ENCODE measurements at regions not wholly inside any gene's neighbourhood (a gene's known extent, or its start where the extent isn't known, plus 50 kb on each side); places are given as distances from the start of the nearest gene placed in this dataset.

DNA sequence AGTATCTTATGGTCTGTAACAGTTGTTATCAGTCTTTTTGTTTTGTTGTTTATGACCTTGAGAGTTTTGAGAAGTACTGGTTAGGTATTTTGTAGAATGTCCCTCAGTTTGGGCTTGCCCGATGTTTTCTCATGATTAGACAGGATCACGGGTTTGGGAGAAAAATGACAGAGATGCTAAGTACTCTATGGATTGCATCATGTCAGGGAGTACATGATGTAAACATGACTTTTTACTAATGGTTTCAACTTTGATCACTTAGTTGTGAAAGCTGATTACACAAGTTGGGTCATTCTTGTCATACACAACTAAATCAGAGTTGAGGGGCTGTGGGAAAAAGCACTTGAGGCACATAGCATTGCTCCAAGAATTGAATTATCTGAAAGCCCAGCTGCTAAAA lies 94.7 kb upstream of the SIAH1 start:
- DNase-seq, result no peak
- ChIA-PET CTCF (no interaction called here), POLR2A (ENCODE audit: unreplicated experiment) (no interaction called here)
- Histone ChIP-seq H3K4me2 (ENCODE audit: low read length) (no peak overlapping the region), H3F3A (ENCODE audit: low read length, unreplicated experiment) (no peaks in the 10 kb centered on the region), H3K4me1 (ENCODE audit: insufficient read depth, low read length) (no peaks in the 10 kb centered on the region), H3K4me3 (ENCODE audit: low read length) (no peak overlapping the region), H3K9ac (ENCODE audit: low read length) (no peak overlapping the region), H2AFZ (ENCODE audit: low read length) (no peak overlapping the region), H3K27ac (ENCODE audit: low read length) (no peak overlapping the region), H3K36me3 (ENCODE audit: low read depth, low read length) (no peaks in the 10 kb centered on the region), H3K9me3 (ENCODE audit: low read length) (no peaks in the 10 kb centered on the region), H3K79me2 (ENCODE audit: low read length) (no peaks in the 10 kb centered on the region), H3K27me3 (ENCODE audit: low read length) (no peaks in the 10 kb centered on the region), H3K9me2 (replicated peaks; ENCODE audit: low read length) (no peaks in the 10 kb centered on the region), H4K20me1 (ENCODE audit: low read length) (no peaks in the 10 kb centered on the region)
- intact Hi-C loops (cut with micrococcal nuclease), result no loop called here
- no peak for ATAC-seq
- TF ChIP-seq EZH2phosphoT487 (IDR thresholded peaks at IDR 0.05; ENCODE audit: borderline replicate concordance, low read length) (no peak), EZH2 (IDR thresholded peaks at IDR 0.05; ENCODE audit: low read length, unreplicated experiment) (no peak)
- TF ChIP-seq, protein P1, sequence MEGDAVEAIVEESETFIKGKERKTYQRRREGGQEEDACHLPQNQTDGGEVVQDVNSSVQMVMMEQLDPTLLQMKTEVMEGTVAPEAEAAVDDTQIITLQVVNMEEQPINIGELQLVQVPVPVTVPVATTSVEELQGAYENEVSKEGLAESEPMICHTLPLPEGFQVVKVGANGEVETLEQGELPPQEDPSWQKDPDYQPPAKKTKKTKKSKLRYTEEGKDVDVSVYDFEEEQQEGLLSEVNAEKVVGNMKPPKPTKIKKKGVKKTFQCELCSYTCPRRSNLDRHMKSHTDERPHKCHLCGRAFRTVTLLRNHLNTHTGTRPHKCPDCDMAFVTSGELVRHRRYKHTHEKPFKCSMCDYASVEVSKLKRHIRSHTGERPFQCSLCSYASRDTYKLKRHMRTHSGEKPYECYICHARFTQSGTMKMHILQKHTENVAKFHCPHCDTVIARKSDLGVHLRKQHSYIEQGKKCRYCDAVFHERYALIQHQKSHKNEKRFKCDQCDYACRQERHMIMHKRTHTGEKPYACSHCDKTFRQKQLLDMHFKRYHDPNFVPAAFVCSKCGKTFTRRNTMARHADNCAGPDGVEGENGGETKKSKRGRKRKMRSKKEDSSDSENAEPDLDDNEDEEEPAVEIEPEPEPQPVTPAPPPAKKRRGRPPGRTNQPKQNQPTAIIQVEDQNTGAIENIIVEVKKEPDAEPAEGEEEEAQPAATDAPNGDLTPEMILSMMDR (conservative IDR thresholded peaks at IDR 0.05; ENCODE audit: low read depth, low read length), result no peak
- no TSS peak for BruUV-seq (replicated peaks)

DNA sequence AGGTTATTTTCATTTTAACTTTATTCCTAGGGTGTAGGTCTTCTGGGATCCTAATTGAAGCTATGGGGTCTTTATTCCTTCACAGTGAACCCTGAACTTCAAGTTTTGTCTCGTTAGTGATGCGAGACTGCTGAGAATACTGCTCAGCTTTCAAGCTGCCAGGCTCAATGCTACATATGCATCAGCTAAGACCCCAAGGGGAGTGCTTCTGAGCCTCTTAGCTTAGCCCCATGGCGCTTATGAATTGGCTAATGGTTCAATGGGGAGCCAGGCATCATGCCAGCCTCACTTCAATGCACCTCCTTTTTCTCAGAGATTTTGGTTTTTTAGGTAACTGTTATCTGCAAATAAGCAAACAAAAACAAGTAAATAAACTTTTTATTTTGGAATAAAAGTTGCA lies 94.1 kb upstream of the SIAH1 start:
- H3K4me3 ChIP-seq (ENCODE audit: low read length), result no peak overlapping the region
- no peak for DNase-seq
- no peak for ATAC-seq

DNA sequence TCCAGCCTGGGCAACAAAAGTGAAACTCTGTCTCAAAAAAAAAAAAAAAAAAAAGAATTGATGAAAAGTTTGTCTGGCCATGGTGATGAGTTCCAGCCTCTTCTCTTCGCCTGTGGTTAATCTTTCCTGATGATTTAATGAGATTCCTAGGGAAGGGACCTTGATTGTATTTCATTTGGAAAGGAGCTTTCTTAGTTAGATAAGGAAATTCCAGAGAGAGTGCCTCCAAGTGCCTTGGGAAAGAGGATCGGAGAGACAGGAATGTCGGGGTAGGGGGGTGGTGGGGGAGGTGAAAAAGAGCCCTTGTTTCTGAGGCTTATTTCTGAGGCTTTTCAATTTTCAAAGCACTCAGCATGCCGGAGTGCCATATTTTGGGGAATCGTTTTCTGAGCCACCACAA lies 93.2 kb upstream of the SIAH1 start:
- H3F3A ChIP-seq (ENCODE audit: low read length, unreplicated experiment), result no peaks in the 10 kb centered on the region
- no peak overlapping the region for H3K9ac ChIP-seq (ENCODE audit: low read length)
- H4K20me1 ChIP-seq (ENCODE audit: low read length), result no peaks in the 10 kb centered on the region
- no peaks in the 10 kb centered on the region for H3K27me3 ChIP-seq (ENCODE audit: low read length)
- no peaks in the 10 kb centered on the region for H3K36me3 ChIP-seq (ENCODE audit: low read depth, low read length)
- ChIA-PET POLR2A (ENCODE audit: unreplicated experiment) (no interaction called here), CTCF (no interaction called here)
- H2AFZ ChIP-seq (ENCODE audit: low read length), result no peak overlapping the region
- no peak overlapping the region for H3K27ac ChIP-seq (ENCODE audit: low read length)
- H3K79me2 ChIP-seq (ENCODE audit: low read length), result no peaks in the 10 kb centered on the region
- H3K9me3 ChIP-seq (ENCODE audit: low read length), result no peaks in the 10 kb centered on the region
- no peaks in the 10 kb centered on the region for H3K4me1 ChIP-seq (ENCODE audit: insufficient read depth, low read length)
- ATAC-seq (no peak), DNase-seq (no peak)
- no peak overlapping the region for H3K4me3 ChIP-seq (ENCODE audit: low read length)
- no TSS peak for BruUV-seq (replicated peaks)
- TF ChIP-seq, protein P1 (conservative IDR thresholded peaks at IDR 0.05; ENCODE audit: low read depth, low read length), result no peak
- TF ChIP-seq EZH2phosphoT487 (IDR thresholded peaks at IDR 0.05; ENCODE audit: borderline replicate concordance, low read length) (no peak), EZH2 (IDR thresholded peaks at IDR 0.05; ENCODE audit: low read length, unreplicated experiment) (no peak)
- no peaks in the 10 kb centered on the region for H3K9me2 ChIP-seq (replicated peaks; ENCODE audit: low read length)
- no peak overlapping the region for H3K4me2 ChIP-seq (ENCODE audit: low read length)
- intact Hi-C loops (cut with micrococcal nuclease), result no loop called here

More for the DNA sequence above, 94.1 kb upstream of the SIAH1 start:
- Histone ChIP-seq H3K27ac (ENCODE audit: low read length) (no peak overlapping the region), H3K4me2 (ENCODE audit: low read length) (no peak overlapping the region), H3K9me3 (ENCODE audit: low read length) (no peaks in the 10 kb centered on the region), H3K9me2 (replicated peaks; ENCODE audit: low read length) (no peaks in the 10 kb centered on the region), H3K9ac (ENCODE audit: low read length) (no peak overlapping the region), H3K27me3 (ENCODE audit: low read length) (no peaks in the 10 kb centered on the region), H2AFZ (ENCODE audit: low read length) (no peak overlapping the region), H3K4me1 (ENCODE audit: insufficient read depth, low read length) (no peaks in the 10 kb centered on the region), H3K79me2 (ENCODE audit: low read length) (no peaks in the 10 kb centered on the region), H3F3A (ENCODE audit: low read length, unreplicated experiment) (no peaks in the 10 kb centered on the region), H4K20me1 (ENCODE audit: low read length) (no peaks in the 10 kb centered on the region), H3K36me3 (ENCODE audit: low read depth, low read length) (no peaks in the 10 kb centered on the region)
- CTCF ChIA-PET, result no interaction called here
- TF ChIP-seq EZH2phosphoT487 (IDR thresholded peaks at IDR 0.05; ENCODE audit: borderline replicate concordance, low read length), result no peak
- TF ChIP-seq EZH2 (IDR thresholded peaks at IDR 0.05; ENCODE audit: low read length, unreplicated experiment), result no peak
- TF ChIP-seq, protein P1 (conservative IDR thresholded peaks at IDR 0.05; ENCODE audit: low read depth, low read length), result no peak
- POLR2A ChIA-PET (ENCODE audit: unreplicated experiment), result no interaction called here
- intact Hi-C loops (cut with micrococcal nuclease), result no loop called here
- no TSS peak for BruUV-seq (replicated peaks)

Measured in PC-3 (cell line).